Inferior parietal cortex (tissue), 1 donor: ENCODE measurements at regions not wholly inside any gene's neighbourhood (a gene's known extent, or its start where the extent isn't known, plus 50 kb on each side); places are given as distances from the start of the nearest gene placed in this dataset.
"Not testable (repeated sequence)": the region's sequence is repeated elsewhere in the genome, so short reads cannot be mapped to it uniquely, and the experiment has no call there.

Source experiments
- DNase-seq: peaks from one replicate; pipeline ENCODE4 v3.0.0-alpha.2; 2016; ENCODE audit errors: extremely low spot score

DNA sequence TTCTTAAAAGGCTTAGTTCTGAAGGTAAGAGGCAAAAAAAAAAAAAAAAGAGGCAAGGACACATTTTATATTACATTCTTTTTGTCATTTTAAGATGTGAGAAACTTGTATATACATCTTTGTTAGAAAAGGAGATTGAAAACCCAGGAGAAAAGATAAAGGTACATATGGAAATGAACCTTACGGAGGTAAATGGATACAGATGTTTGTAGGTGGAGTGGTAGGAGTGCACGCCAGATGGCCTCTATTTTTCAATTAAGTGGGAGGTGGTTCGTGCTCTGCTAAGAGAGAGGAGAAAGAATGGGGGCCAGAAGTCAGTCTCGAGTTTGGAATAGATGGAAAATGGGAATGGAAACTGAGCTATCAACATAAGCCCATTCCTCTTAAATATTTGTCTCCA, 622.5 kb upstream of the GHITM start:
- DNase-seq, result peak; percentile 24

DNA sequence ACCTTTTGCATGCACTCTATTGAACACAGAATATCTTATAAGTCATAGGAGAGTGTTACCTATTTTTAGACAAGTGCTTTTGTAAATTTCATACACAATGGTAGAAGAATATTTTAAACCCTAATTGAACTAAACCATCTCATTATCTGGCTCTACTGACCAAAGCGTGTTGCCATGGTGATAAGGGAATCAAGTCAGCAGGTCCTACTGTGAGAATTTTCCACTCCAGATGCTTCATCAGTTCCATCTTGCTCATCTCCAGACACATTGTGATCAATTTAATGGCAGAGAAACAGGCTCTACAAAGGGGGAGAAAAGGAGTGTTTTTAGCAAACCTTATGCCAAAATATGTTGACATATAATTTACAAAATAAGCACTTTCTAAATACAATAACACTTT, 621.9 kb upstream of the GHITM start:
- no peak for DNase-seq

DNA sequence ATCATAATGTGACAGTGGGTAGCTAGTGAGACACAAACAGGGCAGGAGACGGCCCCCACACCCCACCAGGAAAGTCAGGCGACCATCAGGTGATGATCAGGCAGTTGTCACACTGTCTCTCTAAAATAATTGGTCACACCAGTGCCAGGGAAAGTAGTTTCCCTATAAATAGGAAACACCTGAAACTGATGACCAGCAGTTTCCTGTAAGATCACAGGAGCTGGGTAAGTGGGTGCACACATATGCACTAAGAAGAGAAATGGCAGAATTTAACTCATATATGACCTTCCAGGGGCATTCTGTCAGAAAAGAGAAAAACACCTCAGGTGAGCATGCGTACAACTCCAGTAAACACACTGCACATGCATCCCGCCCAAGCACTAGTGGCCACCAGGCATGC, 620.5 kb upstream of the GHITM start:
- no peak for DNase-seq

DNA sequence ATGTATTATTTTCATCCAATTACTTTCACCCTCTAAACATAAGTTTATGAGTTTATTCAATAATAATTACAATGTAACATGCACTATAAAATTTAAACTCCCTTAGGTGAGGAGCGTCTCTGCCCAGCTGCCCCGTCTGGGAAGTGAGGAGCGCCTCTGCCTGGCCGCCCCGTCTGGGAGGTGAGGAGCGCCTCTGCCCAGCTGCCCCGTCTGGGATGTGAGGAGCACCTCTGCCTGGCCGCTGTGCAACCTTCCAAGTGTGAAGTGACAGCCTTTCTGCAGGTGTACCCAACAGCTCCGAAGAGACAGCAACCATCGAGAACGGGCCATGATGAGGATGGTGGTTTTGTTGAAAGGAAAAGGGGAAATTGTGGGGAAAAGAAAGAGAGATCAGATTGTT, 618.9 kb upstream of the GHITM start:
- DNase-seq, result not testable (repeated sequence)

DNA sequence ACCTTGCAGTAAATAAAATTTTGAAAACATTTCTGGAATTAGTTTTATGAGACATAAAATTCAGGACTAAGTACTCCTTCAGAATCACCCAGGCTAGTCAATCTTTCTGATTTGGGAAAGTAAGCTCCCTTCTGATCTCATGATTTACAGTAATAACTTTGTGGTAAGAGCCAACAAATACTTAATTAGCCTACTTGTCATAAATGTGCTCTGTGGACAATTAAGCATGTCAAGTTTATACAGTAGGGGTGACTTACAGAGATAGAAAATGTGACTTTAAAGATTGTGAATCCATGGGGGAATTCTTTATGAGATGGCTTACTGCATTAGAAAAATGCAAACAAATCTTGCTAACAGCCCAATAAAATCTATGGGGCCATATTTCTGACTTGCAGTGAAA, 616.9 kb upstream of the GHITM start:
- DNase-seq, result no peak

DNA sequence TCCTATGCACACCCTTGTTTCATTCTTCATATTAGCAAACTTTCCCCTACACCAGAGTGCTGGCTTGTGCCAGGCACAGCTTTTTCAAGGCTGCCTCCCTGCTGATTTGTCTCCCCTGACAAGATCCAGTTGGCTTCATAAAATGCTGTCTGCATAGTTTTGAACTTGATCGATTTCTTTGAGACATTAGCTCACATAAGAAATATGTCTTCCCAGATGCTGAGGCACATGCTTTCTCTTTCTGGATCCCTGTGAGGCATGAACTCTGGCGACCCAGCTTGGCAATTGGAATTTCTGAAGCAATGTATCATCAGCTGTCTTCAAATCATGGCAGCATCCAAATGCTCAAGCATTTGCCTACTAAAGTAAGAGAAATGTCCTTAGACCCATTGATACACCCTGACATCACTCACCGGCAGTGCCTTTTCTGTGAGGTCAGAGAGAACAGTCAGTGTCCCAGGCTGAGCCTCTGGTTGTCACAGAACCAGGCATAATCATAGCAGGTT, 616.4 kb upstream of the GHITM start:
- no peak for DNase-seq

DNA sequence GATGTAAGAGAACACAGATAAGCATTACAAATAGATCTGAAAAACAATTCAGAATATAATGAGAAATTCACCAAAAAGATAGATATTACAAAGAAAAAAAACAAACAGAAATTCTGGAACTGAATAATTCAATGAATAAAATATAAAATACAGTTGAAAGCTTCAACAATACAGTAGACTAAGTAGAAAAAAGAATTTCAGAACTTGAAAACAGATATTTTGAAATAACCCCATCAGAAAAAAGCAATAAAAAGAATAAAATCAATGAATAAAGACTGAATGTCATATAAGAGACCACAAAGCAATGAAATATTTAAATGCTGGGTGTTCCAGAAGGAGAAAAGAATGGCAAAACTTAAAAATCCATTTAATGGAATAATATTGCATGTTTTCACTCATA, 611.4 kb upstream of the GHITM start:
- DNase-seq, result no peak

DNA sequence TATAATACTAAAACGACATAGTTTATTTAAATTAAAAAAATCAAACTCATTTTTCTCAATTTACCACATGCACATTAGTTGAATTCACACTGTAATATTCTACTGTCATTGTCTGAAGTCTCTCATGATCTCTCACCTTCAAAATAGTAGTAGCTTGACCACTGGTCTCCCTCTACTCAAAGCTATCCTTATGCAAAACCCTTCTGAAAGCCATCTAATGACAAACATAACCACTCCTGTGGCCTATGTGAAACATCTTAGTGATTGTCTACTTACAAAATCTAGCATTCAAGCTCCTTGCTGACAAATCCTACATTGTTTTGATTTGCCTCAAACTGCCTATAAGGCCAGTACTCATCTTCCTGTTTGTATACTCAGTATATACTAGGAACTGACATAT, 606.0 kb upstream of the GHITM start:
- DNase-seq, result no peak

DNA sequence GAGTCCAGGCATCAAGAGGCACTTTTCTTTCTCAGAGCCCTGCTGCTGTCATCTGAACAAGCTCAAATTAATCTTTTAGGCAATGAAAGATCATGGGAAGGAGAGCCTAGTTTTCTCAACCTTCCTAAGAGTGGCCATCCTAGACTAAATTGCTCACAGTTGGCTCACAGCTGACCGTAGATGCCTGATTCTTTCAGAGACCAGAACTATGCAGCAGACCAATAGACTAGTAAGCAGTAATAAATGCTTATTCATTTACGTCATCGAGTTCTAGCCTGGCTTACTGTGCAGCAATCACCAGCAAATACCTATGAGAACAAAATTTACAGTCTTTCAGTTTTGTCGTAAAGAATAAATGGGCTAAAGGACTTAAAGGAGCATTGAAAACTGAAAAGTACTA, 602.9 kb upstream of the GHITM start:
- no peak for DNase-seq

DNA sequence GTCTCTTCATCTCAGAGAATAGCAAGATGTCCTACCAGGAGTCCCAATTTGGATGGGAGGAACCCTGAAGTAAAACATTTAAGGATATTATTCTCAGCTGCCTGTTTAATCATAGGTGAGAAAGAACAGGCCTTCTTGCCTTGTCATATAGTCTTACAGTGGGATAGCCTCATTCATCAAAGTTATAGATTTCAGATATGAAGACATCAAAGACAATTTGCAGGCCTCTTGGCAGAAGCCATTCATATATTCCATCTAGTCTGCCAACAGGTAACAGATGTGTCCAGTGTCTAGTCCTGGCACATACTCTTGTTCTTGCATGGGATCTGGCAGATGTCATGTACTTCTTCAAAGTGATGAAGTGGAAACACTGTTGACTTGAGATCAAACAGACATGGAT, 601.3 kb upstream of the GHITM start:
- no peak for DNase-seq

DNA sequence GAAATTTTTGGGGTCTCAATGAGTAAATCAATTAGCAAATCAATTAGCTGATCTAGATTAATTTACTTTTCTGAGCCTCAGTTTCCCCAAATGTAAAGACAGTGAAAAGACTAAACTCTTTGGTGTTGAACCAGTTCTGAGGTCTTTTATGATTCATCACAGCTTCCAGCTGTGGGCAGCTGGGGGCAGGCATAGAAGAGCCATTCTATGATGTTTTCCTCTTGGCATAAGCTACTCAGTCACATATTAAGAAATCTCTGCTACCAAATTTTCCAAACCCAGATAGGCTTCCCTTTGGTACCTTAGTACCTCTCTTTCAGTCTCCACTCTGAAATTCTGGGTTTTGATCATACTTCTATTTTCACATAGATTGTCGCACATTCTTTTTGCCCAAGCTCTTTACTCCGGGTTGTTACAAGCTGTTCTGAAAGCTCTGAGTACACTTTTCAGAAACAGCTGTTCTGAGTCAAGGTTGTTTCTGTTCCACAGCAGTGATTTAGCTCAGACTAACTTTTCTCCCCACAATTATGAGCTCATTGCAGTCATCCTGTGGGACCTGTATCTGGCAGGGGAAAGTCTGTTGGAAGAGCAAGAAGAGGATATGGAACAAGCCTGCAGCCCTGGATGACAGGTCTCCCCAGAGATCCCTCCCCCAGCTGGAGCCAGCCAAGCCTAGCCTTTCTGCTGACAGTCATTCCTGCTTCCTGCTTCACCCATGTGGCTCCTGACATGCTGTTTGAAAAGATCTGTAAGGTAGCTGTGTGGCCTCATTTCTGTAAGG, 599.6 kb upstream of the GHITM start:
- peak; percentile 69 for DNase-seq

DNA sequence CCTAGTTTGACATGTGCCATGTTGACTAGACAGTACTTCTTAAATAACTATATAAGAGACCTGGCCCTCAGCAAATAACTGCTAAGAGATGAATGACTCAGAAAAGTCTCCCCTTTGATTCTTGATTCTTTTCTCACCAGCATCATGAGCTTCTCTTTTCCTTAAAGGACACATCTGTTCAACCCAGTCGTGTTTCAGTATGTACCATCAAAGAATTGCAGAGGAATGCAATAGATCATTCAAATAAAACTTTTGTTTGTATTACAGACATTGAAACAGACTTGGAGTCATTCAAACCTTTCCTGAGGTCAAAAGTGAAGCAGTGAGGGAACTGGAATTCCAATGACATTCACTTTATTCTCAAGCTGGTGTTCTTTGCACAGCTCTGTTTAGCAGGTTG, 598.3 kb upstream of the GHITM start:
- DNase-seq, result no peak

DNA sequence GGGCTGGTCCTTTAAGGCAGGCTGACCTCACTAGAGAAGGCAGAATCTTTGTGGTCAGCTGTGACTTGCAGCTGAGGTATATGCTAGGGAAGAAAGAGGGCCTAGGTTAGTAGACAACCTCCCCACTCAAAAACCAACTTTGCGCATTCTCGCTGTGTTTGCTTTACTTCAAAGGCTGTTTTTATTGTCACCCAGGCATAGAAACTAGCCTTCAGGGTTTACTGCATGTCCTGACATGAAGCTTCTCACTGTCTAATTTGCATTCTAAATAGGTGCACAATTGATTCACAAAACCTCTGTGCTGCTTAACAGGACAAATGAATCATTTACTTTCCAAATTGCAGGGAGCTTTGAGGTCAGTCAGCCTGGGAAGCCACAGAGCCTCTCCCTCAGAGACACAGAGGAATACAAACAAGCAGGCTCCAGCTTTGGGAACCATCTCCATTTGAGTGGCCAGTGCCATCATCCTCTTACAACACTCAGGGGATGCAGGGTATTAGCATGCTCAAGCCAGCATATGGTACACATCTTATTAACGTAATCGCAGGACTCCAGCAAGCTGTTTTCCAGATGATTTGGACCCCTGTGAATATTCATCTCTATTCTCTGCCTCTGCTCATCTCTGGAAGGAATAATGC, 596.4 kb upstream of the GHITM start:
- DNase-seq, result no peak

DNA sequence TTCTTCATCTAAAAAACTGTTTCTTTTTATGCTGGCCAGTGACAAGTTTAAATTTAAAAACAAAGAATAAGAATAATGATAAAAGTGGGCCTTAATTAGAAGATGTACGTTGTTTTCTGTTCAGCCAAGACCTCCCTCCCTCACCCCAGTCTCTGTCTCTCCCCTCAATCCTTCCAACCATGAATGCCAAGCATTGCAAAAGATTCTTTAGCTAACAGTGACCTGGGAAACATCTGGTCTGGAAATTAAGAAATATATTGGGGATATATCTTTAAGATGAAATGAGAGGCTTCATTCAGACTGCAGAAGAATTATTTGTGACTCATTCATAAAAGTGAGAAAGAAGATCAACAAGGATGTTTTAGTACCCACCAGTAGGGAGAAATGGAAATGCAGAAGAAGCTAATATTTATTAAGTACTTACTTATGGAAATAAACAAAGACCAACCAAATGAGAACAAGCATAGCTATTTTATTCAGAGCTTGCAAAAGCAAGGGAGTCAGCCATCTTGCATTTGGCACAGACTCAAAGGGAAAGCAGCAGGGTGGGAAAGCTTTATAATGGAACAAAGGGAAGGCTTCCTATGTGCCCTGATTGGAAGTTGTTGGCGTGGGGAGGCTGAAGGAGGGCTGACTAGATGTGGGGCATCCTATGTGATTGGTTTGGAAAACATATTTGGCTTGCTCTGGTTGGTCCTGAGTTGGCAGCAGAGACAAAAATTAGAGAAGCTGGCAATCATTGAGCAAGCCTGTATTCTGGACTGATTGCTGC, 595.4 kb upstream of the GHITM start:
- no peak for DNase-seq

DNA sequence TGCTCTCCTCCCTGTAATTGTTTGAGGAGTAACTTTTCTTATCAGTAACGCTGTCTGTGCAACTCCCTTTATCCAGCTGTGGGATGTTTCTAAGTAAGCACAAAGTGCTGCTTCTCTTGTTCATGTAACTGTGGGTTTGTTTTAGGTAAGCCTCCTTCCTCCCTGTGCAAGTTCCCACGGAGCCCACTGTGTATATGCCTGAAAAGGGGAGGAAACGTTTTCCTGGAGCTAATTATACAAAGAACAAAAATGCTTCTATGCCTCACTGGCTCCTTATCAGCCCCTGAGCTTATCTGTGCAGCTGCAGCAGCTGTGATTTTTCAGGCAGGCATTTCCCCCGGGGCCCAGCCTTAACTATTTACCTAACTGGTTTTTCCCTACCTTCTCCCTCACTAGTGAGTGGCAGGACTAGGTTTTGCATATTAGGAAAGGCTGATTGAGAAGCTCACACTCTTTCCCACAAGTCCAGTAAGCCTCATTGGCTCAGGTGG, 593.4 kb upstream of the GHITM start:
- no peak for DNase-seq

DNA sequence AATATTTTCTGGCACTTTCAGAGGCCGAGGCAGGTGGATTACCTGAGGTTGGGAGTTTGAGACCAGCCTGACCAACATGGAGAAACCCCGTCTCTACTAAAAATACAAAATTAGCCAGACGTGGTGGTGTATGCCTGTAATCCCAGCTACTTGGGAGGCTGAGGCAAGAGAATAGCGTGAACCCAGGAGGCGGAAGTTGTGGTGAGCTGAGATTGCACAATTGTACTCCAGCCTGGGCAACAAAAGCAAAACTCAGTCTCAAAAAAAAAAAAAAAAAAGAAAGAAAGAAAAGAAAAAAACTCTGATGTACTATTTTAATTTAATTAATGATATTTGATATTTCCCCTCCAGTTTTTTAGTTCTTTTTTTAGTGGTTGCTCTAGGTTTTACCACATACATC, 588.1 kb upstream of the GHITM start:
- DNase-seq, result not testable (repeated sequence)

DNA sequence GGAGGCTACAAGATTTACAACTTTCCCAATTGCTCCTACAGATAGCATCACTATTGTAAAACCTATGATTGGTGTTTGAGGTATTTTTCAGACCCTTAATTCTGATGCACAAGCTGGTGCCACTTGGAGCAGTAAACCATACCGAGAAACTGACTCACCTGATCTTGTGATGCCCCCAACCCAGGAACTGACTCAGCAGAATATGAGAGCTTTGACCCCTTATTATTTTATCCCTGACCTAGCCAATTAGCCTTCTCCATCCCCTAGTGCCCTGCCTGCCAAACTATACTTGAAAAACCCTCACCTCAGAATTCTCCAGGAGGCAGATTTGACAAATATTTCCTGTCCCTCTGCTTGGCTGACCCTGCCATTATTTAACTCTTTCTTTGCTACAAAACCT, 585.9 kb upstream of the GHITM start:
- DNase-seq, result no peak

DNA sequence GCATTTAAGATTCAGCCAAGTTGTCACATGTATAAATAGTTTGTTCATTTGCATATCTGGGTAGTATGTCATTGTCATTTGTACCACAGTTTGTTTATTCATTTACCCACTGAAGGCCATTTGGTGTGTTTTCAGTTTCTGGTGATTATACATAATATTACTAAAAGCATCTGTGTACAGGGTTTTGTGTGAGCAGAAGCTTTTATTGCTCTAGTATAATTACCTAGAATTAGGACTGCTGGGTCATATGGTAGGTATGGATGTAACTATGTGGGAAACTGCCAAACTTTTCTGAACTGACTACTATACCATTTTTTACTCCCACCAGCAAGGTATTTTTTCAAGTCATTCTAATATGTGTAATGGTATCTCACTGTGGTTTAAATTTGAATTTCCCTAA, 584.0 kb upstream of the GHITM start:
- no peak for DNase-seq

DNA sequence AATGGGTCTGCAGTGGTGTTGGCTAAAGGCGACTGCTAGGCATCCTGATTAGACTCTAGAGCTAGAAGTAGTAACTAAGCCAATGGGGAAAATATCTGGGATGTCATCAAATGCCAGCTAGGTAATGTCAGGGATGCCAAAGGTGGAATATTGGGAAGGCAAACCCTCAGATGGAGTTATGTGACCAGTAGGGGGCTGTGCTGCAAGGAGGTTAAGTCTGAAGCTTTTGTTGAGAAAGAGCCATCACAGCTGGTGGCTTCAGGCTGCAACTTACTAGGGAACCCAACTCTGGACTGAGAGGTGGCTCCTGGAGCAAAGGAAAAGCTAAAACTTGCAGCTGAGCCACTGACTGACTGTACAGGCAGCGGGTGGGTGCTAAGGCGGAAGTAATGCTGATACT, 576.9 kb upstream of the GHITM start:
- no peak for DNase-seq

DNA sequence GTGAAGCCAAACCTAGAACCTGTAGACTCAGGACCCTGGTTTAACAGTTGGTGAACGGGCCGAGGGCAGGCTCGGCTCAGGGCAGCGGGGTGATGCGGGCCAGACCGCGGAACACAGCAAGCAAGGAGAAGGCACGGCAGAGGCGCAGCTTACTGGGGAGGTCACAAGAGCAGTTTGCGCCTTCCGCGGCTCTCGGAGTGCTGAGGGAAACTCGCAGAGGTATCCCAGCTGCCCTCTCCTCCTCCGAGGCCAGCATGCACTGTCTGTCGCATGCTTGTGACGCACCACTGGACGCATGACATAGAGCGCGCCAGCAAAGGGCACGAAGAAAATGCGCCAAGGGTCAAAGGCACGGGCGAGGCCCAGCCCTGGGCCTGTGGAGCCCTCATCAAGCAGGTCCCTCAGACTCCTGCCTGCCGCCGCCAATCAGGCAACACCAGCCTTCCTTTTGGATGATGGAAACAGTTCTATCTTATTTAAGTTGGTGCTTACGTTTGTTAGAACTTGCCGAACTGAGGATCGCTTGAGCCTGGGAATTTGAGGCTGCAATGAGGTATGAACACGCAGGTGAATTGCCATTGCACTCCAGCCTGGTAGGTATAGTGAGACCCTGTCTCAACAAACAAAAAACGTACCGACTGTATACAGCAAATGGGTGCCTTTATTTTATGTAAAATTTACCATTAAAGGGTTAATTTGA, 574.3 kb upstream of the GHITM start:
- DNase-seq, result no peak

DNA sequence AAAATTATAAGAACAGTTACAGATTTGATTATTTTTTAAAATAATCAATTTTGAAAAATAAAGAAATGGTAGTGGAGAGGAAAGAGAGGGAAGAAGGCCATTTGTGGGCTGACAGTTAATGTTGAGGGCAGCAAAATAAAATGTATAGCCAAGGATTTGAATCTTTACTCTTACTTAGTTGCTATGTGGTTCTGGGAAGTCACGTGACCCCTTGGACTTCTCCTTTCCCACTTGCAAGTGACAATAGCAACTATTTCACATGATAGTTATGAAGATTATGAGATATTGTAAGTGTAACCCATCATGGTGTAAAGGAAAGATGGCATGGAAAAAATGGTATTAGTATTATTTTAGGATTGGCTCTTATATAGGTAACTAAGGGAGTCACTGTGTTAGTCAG, 567.3 kb upstream of the GHITM start:
- DNase-seq, result no peak

DNA sequence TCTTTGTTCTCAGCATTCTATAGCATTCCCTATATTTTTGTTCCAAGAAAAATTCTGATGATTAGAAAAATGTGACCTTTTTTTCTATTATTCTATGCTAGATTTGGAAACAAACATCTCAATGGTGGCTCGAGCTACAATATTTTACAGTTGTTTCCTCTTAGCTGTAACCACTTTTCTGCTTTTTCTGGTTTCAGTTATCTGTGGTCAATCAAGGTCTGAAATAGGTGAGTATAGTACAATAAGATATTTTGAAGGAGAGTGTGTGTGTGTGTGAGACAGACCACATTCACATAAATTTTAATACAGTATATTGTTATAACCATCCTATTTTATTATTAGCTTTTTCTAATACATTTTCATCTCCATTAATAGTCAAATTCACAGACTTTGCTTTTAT, 564.5 kb upstream of the GHITM start:
- no peak for DNase-seq
